SK-N-SH (cell line): ENCODE measurements at regions not wholly inside any gene's neighbourhood (a gene's known extent, or its start where the extent isn't known, plus 50 kb on each side); places are given as distances from the start of the nearest gene placed in this dataset.

Experiments used
- CTCF ChIA-PET: fragments of 300-600, 350-600 bp; formaldehyde crosslinking; extraction: SDS; loops from one replicate; lab custom pipeline; 2021; lab: Yijun Ruan, JAX
- POLR2A ChIA-PET: fragments of 350-600 bp; sonication (Branson Sonifier 250); formaldehyde crosslinking; extraction: SDS; loops from one replicate; lab custom pipeline; 2020; ENCODE audit warnings: antibody characterized with exemption, inconsistent platforms; lab: Yijun Ruan, JAX
- DNase-seq: peaks from one replicate; pipeline ENCODE4 v3.0.0; 2012
- H2AFZ ChIP-seq: fragments of 200-600 bp; sonication (generic); 2 replicates; pipeline ENCODE4 v1.8.1; 2016; ENCODE audit warnings: antibody characterized with exemption, mild to moderate bottlenecking, low read depth
- H3F3A ChIP-seq: fragments of 200-600 bp; sonication (generic); replicated peaks from 2 replicates; pipeline ENCODE3; 2016; ENCODE audit warnings: antibody characterized with exemption, mild to moderate bottlenecking; ENCODE audit not compliant: insufficient read depth
- H3K27ac ChIP-seq, 2 experiments: fragments of 200-500 bp in 1 of 2; fragments of 200-600 bp in 1 of 2; sonication (Bioruptor generic) in 1 of 2; sonication (generic), shearing (Covaris generic) in 1 of 2; 2 replicates each; pipeline versions ENCODE4 v1.5.1 to v1.6.1; 2014 to 2016; ENCODE audit warnings: low read depth in 2 of 2, inconsistent platforms in 1 of 2, low read length in 1 of 2, mild to moderate bottlenecking in 1 of 2, mixed read lengths in 1 of 2
- H3K27me3 ChIP-seq: fragments of 200-600 bp; sonication (generic), shearing (Covaris generic); 2 replicates; pipeline ENCODE4 v1.6.1; 2016; ENCODE audit warnings: mixed run types; ENCODE audit not compliant: insufficient read depth
- H3K36me3 ChIP-seq, 2 experiments: fragments of 200-500 bp in 1 of 2; fragments of 200-600 bp in 1 of 2; sonication (Bioruptor generic) in 1 of 2; sonication (generic) in 1 of 2; replicated peaks in 1 of 2; 2 replicates each; pipeline versions ENCODE3 to v1.5.1; 2014 to 2016; ENCODE audit warnings: low read length in 1 of 2, mild to moderate bottlenecking in 1 of 2; ENCODE audit not compliant: insufficient read depth in 2 of 2, control insufficient read depth in 1 of 2
- H3K4me1 ChIP-seq, 2 experiments: fragments of 200-500 bp in 1 of 2; fragments of 200-600 bp in 1 of 2; sonication (Bioruptor generic) in 1 of 2; sonication (generic), shearing (Covaris generic) in 1 of 2; 2 replicates each; pipeline versions ENCODE4 v1.5.1 to v1.6.1; 2014 to 2016; ENCODE audit warnings: low read depth in 1 of 2, low read length in 1 of 2, mixed run types in 1 of 2; ENCODE audit not compliant: insufficient read depth in 2 of 2, control insufficient read depth in 1 of 2
- H3K4me2 ChIP-seq: fragments of 200-600 bp; sonication (generic), shearing (Covaris generic); 2 replicates; pipeline ENCODE4 v1.6.1; 2017; ENCODE audit warnings: mixed run types
- H3K4me3 ChIP-seq, 2 experiments: fragments of 200-500 bp in 1 of 2; fragments of 200-600 bp in 1 of 2; sonication (Bioruptor generic) in 1 of 2; sonication (generic), shearing (Covaris generic) in 1 of 2; 2 replicates each; pipeline versions ENCODE4 v1.5.1 to v1.8.1; 2014 to 2016; ENCODE audit warnings: low read depth in 2 of 2, inconsistent platforms in 1 of 2, low read length in 1 of 2, mild to moderate bottlenecking in 1 of 2, mixed read lengths in 1 of 2, moderate library complexity in 1 of 2
- H3K79me2 ChIP-seq: fragments of 200-600 bp; sonication (generic); 2 replicates; pipeline ENCODE4 v1.8.1; 2017; ENCODE audit warnings: mild to moderate bottlenecking; ENCODE audit not compliant: insufficient read depth
- H3K9ac ChIP-seq: fragments of 200-600 bp; sonication (generic); 2 replicates; pipeline ENCODE4 v1.6.1; 2017; ENCODE audit warnings: mixed run types
- H3K9me2 ChIP-seq: fragments of 200-600 bp; sonication (generic); 2 replicates; pipeline ENCODE4 v1.6.1; 2017; ENCODE audit warnings: mixed run types
- H3K9me3 ChIP-seq: fragments of 200-600 bp; sonication (generic); 2 replicates; pipeline ENCODE4 v1.6.1; 2017; ENCODE audit warnings: mixed run types, mild to moderate bottlenecking, moderate library complexity
- H4K20me1 ChIP-seq: fragments of 200-600 bp; sonication (generic); 2 replicates; pipeline ENCODE4 v1.6.1; 2017; ENCODE audit warnings: mild to moderate bottlenecking, mixed run types; ENCODE audit not compliant: insufficient read depth
- CTCF ChIP-seq: fragments of 200-600 bp; sonication (generic); IDR thresholded peaks from 2 replicates; pipeline ENCODE4 v1.6.1; 2017; ENCODE audit warnings: antibody characterized with exemption, mild to moderate bottlenecking, moderate library complexity
- ELF1 ChIP-seq: IDR thresholded peaks from 2 replicates; pipeline ENCODE4 v1.4.0; 2012
- EP300 ChIP-seq, 2 experiments: IDR thresholded peaks; 2 replicates each; pipeline versions ENCODE4 v1.4.0 to v1.6.1; 2012; ENCODE audit warnings: borderline replicate concordance in 1 of 2, low read depth in 1 of 2, low read length in 1 of 2
- FOXJ3 ChIP-seq: sonication (generic); formaldehyde crosslinking; IDR thresholded peaks from 2 replicates; pipeline ENCODE4 v1.5.1; 2020; ENCODE audit warnings: mild to moderate bottlenecking, missing genetic modification reagents
- IRF3 ChIP-seq: fragments of 150-350 bp; IDR thresholded peaks from 2 replicates; pipeline ENCODE4 v1.6.1; 2016; ENCODE audit warnings: mild to moderate bottlenecking, low read depth, low read length
- MEF2A ChIP-seq: IDR thresholded peaks from 2 replicates; pipeline ENCODE4 v1.4.0; 2012; ENCODE audit warnings: low read depth, borderline replicate concordance
- RAD21 ChIP-seq: IDR thresholded peaks from 2 replicates; pipeline ENCODE4 v1.6.1; 2012; ENCODE audit warnings: mild to moderate bottlenecking, low read length
- REST ChIP-seq: IDR thresholded peaks from 2 replicates; pipeline ENCODE4 v1.6.1; 2012; ENCODE audit warnings: mild to moderate bottlenecking, low read depth, low read length, moderate library complexity
- TCF12 ChIP-seq: IDR thresholded peaks from 2 replicates; pipeline ENCODE4 v1.4.0; 2012
- ZBTB33 ChIP-seq: IDR thresholded peaks from 2 replicates; pipeline ENCODE4 v1.4.0; 2012; ENCODE audit warnings: low read depth, borderline replicate concordance
- WGBS: methylation state at CpG from one replicate; pipeline ENCODE4 v1.1.6; 2017; ENCODE audit warnings: low lambda C conversion rate; 5-methylcytosine and 5-hydroxymethylcytosine counted together

- TF ChIP-seq REST (no peak), ZBTB33 (no peak), TCF12 (no peak), FOXJ3 (CRISPR knock-in tag) (no peak), RAD21 (no peak)
Observed at GRCh38 chr3:19025441-19025840, 122.9 kb upstream of the KCNH8 start (continued).

GRCh38 chr3:19022546-19022945, 125.8 kb upstream of the KCNH8 start:
- DNase-seq: no peak
- H3K27me3 ChIP-seq: no peaks in the 10 kb centered on the region
- no peaks in the 10 kb centered on the region for H3K9me3 ChIP-seq
- H3K4me1 ChIP-seq: no peaks in the 10 kb centered on the region
- H3K79me2 ChIP-seq: no peaks in the 10 kb centered on the region
- CTCF ChIA-PET: interaction anchor here (1.0 kb wide), 1 partner anchor 15 kb away, joined by 4 read pairs; no protein-coding TSS in a partner anchor
- WGBS: 56% methylated on average over 4 of the region's 4 CpGs
- no peak overlapping the region for H3K4me2 ChIP-seq
- no peaks in the 10 kb centered on the region for H4K20me1 ChIP-seq
- no peak overlapping the region for H3K4me3 ChIP-seq
- TF ChIP-seq EP300 (IDR thresholded peaks at IDR 0.05; ENCODE audit: borderline replicate concordance in 1 of 2, low read depth in 1 of 2, low read length in 1 of 2) (no peak), IRF3 (no peak), ZBTB33 (no peak), CTCF (no peak), ELF1 (no peak), MEF2A (no peak)
- no peak overlapping the region for H3K27ac ChIP-seq
- H3K9me2 ChIP-seq: no peaks in the 10 kb centered on the region
- no peak overlapping the region for H2AFZ ChIP-seq
- no peak overlapping the region for H3K9ac ChIP-seq
- no peaks in the 10 kb centered on the region for H3F3A ChIP-seq
- H3K36me3 ChIP-seq: no peaks in the 10 kb centered on the region
- POLR2A ChIA-PET: no interaction called here
